Testis (tissue), 2 donors: ENCODE measurements at regions not wholly inside any gene's neighbourhood (a gene's known extent, or its start where the extent isn't known, plus 50 kb on each side); places are given as distances from the start of the nearest gene placed in this dataset.

Experiments
- DNase-seq: peaks from one replicate; pipeline ENCODE4 v3.0.0-alpha.2; 2019
- H3K27ac ChIP-seq, 2 donors: fragments of 200-600 bp; sonication (generic); one replicate each; pipeline ENCODE4 v1.5.1; 2019
- H3K27me3 ChIP-seq: fragments of 200-600 bp; sonication (generic); one replicate; pipeline ENCODE4 v1.5.1; 2019
- H3K36me3 ChIP-seq: fragments of 200-600 bp; sonication (generic); one replicate; pipeline ENCODE4 v1.5.1; 2017; ENCODE audit warnings: low read depth; ENCODE audit errors: missing control alignments
- H3K4me1 ChIP-seq: fragments of 200-600 bp; sonication (generic); one replicate; pipeline ENCODE4 v1.5.1; 2019
- H3K4me3 ChIP-seq, 2 donors: fragments of 200-600 bp; sonication (generic); one replicate each; pipeline ENCODE4 v1.5.1; 2017 to 2019
- H3K9me3 ChIP-seq: fragments of 200-600 bp; sonication (generic); one replicate; pipeline ENCODE4 v1.5.1; 2017
- POLR2A ChIP-seq: fragments of 450-650 bp; IDR thresholded peaks from one replicate; pipeline ENCODE4 v1.6.1; 2017; ENCODE audit warnings: antibody characterized with exemption, mild to moderate bottlenecking, moderate library complexity
- WGBS, 2 donors: methylation state at CpG; one replicate each; pipeline ENCODE4 v1.1.5; 2018; 5-methylcytosine and 5-hydroxymethylcytosine counted together
- intact Hi-C: fragments of 100-400 bp; cut with DNase I; formaldehyde crosslinking; loops from one replicate; pipeline ENCODE4 v1.15.1; 2023; ENCODE audit warnings: low total_unique reads
- TF ChIP-seq, protein P1 (sequence below), 3 experiments: fragments of 450-650 bp in 2 of 3; fragments of 200-600 bp in 1 of 3; sonication (generic) in 1 of 3; IDR thresholded peaks; one replicate each; pipeline ENCODE4 v1.5.1; 2016 to 2019; ENCODE audit warnings: antibody characterized with exemption in 3 of 3, mild to moderate bottlenecking in 2 of 3, moderate library complexity in 1 of 3

DNA sequence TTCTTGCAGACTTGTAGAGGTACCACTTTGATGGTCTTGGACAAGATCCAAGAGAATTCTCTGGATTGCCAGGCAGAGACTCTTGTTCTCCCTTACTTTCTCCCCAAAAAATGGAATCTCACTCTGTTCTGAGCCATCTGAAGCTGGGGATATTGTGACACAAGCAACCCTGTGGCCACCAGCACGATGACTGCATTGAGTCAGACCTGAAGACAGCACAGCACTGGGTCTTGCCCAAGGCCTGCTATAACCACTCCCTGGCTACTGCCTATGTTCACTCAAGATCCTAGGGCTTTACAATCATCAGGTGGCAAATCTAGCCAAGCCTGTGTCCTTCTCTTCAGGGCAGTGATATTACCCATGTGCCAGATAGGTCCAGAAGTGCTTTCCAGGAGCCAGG is 202.5 kb upstream of the SERP2 start:
- H3K36me3 ChIP-seq, result no peaks in the 10 kb centered on the region
- H3K9me3 ChIP-seq, result no peaks in the 10 kb centered on the region
- WGBS, 2 donors, result 100% methylated on average over 1 of the region's 1 CpG
- H3K4me1 ChIP-seq, result peaks cover 6% of the 10 kb centered on the region
- intact Hi-C loops, result no loop called here
- no peak for DNase-seq
- no peaks in the 10 kb centered on the region for H3K27me3 ChIP-seq
- H3K27ac ChIP-seq, result no peak overlapping the region
- TF ChIP-seq, protein P1, sequence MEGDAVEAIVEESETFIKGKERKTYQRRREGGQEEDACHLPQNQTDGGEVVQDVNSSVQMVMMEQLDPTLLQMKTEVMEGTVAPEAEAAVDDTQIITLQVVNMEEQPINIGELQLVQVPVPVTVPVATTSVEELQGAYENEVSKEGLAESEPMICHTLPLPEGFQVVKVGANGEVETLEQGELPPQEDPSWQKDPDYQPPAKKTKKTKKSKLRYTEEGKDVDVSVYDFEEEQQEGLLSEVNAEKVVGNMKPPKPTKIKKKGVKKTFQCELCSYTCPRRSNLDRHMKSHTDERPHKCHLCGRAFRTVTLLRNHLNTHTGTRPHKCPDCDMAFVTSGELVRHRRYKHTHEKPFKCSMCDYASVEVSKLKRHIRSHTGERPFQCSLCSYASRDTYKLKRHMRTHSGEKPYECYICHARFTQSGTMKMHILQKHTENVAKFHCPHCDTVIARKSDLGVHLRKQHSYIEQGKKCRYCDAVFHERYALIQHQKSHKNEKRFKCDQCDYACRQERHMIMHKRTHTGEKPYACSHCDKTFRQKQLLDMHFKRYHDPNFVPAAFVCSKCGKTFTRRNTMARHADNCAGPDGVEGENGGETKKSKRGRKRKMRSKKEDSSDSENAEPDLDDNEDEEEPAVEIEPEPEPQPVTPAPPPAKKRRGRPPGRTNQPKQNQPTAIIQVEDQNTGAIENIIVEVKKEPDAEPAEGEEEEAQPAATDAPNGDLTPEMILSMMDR (IDR thresholded peaks at IDR 0.05), result no peak
- no peak for TF ChIP-seq POLR2A
- no peak overlapping the region for H3K4me3 ChIP-seq

DNA sequence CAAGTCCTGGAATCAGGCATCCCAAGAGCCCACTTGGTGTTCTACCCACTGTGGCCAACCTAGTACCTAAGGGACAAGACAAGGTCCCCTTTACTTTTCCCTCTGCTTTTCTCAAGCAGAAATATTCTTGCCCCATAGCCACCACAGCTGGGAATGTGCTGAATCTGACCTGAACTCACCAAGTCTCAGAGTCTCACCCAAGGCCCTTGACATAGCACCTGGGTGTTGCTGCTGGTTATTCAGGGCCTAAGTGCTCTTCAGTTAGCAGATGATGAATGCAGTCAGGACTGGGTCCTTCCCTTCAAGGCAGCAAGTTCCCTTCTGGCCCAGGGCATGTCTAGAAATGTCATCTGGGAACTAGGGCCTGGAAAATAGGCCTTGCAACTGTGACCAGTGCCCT is 201.8 kb upstream of the SERP2 start:
- intact Hi-C loops, result no loop called here
- peaks cover 6% of the 10 kb centered on the region for H3K4me1 ChIP-seq
- no peak for DNase-seq
- no peak for TF ChIP-seq POLR2A
- TF ChIP-seq, protein P1 (IDR thresholded peaks at IDR 0.05), result no peak
- no peak overlapping the region for H3K4me3 ChIP-seq
- H3K9me3 ChIP-seq, result no peaks in the 10 kb centered on the region
- no peak overlapping the region for H3K27ac ChIP-seq
- H3K27me3 ChIP-seq, result no peaks in the 10 kb centered on the region
- no peaks in the 10 kb centered on the region for H3K36me3 ChIP-seq

DNA sequence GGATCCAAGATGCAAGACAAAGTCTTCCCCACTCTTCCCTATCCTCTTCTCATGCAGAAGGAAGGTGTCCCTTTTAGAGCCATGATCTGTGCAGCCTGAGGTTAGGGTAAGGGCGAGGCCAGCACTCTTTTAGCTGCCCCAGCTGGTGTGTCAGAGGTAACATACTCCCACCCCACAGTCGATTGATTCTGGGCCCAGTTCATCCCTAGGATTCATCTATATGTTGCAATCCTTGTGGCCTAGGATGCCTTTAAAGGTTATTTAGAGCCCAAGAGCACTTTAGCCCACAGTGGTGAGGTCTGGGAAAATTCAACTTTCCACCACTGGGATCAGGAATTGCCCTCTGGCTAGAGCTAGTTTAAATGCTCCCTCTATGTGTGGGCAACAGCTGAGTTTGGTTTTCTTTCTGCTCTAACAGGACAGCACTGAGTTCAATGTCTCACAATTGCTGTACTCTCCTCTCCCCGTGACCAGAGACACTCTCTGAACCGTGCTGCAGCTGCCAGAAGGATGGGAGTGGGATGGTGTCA is 201.3 kb upstream of the SERP2 start:
- intact Hi-C loops, result no loop called here
- DNase-seq, result no peak
- no peaks in the 10 kb centered on the region for H3K9me3 ChIP-seq
- H3K4me3 ChIP-seq, result no peak overlapping the region
- TF ChIP-seq POLR2A, result no peak
- TF ChIP-seq, protein P1 (IDR thresholded peaks at IDR 0.05), result no peak
- H3K27ac ChIP-seq, result no peak overlapping the region
- 86 to 89% methylated on average over 4 of the region's 4 CpGs for WGBS, 2 donors
- no peaks in the 10 kb centered on the region for H3K27me3 ChIP-seq
- no peaks in the 10 kb centered on the region for H3K36me3 ChIP-seq
- H3K4me1 ChIP-seq, result peaks cover 6% of the 10 kb centered on the region

DNA sequence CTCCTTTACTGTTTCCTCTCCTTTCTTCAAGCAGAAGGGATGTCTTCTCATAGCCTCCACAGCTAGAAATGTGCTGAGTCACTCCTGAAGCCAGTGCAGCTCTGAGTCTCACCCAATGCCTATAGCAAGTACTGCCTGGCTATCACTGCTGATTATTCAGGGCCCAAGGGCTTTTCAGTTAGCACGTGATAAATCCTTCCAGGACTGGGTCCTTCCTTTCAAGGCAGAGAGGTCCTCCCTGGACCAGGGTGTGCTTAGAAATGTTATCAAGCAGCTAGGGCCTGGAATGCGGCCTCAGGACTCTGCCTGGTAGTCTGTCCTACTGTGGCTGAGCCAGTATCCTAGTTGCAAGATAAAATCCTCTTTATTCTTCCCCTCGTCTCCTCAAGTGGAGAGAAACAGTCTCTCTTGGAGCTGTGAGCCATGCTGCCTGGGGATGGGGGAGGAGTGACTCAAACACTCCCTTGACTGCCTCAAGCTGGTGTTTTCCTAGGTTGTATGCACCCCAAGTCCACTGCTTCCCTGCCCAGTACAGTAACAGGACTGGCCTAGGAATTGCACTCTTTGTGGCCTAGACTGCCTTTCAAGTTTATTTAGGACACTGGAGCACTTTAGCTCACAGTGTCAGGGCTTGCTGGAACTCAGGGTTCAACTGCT is 198.7 kb upstream of the SERP2 start:
- Histone ChIP-seq H3K27ac (peak overlapping the region in 1 of 2 donors; percentile 7), H3K36me3 (no peaks in the 10 kb centered on the region), H3K27me3 (no peaks in the 10 kb centered on the region), H3K4me3 (no peak overlapping the region), H3K9me3 (no peaks in the 10 kb centered on the region), H3K4me1 (peaks cover 6% of the 10 kb centered on the region)
- WGBS, 2 donors, result 31 to 52% methylated on average over 3 of the region's 3 CpGs
- intact Hi-C loops, result no loop called here
- no peak for TF ChIP-seq POLR2A
- TF ChIP-seq, protein P1 (IDR thresholded peaks at IDR 0.05), result no peak
- peak; percentile 50 for DNase-seq

DNA sequence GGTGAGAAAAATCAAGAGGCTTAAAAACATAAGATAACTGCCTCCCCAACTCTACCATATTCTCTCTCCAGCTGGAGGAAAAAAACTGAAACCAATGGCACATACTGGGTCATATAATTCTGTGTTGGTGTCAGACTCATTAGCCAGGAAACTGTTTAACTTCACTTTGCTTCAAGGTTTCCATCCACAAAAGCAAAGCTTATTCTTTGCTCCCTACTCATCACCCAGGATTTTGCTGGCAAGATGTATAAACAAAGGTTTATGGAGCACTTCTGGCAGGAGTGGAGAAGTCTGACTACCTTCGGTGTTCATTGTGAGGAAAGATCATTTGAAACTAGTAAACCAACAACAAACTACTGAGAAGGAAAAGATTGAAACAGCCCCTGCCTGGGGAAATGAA is 197.5 kb upstream of the SERP2 start:
- no peak for DNase-seq
- intact Hi-C loops, result no loop called here
- Histone ChIP-seq H3K27me3 (no peaks in the 10 kb centered on the region), H3K36me3 (no peaks in the 10 kb centered on the region), H3K27ac (no peak overlapping the region), H3K9me3 (no peaks in the 10 kb centered on the region), H3K4me3 (no peak overlapping the region), H3K4me1 (peaks cover 6% of the 10 kb centered on the region)
- no peak for TF ChIP-seq POLR2A
- TF ChIP-seq, protein P1 (IDR thresholded peaks at IDR 0.05), result no peak
- WGBS, 2 donors, result no CpG with 5 or more reads among the region's 1 CpG
